Ascending aorta (tissue), 2 donors: ENCODE measurements at regions not wholly inside any gene's neighbourhood (a gene's known extent, or its start where the extent isn't known, plus 50 kb on each side); places are given as distances from the start of the nearest gene placed in this dataset.
A peak's percentile ranks its signal among the peaks of the same experiment; 100 is the strongest.

Source experiments
- DNase-seq, 2 donors: peaks; one replicate each; pipeline ENCODE4 v3.0.0-alpha.2; 2019; ENCODE audit warnings: low spot score in 2 of 2
- H3K27ac ChIP-seq, 2 donors: fragments of 200-600 bp; sonication (generic); one replicate each; pipeline ENCODE4 v1.5.1; 2016 to 2017; ENCODE audit warnings: mild to moderate bottlenecking in 1 of 2
- H3K27me3 ChIP-seq: fragments of 200-600 bp; sonication (generic); one replicate; pipeline ENCODE4 v1.5.1; 2017
- H3K36me3 ChIP-seq, 2 donors: fragments of 200-600 bp; sonication (generic); one replicate each; pipeline ENCODE4 v1.5.1; 2016
- H3K4me1 ChIP-seq, 2 donors: fragments of 200-600 bp; sonication (generic); one replicate each; pipeline ENCODE4 v1.5.1; 2016 to 2017; ENCODE audit warnings: mild to moderate bottlenecking in 1 of 2
- H3K4me3 ChIP-seq, 2 donors: fragments of 200-600 bp; sonication (generic); one replicate each; pipeline ENCODE4 v1.5.1; 2016 to 2017; ENCODE audit warnings: mild to moderate bottlenecking in 1 of 2
- H3K9me3 ChIP-seq, 2 donors: fragments of 200-600 bp; sonication (generic); one replicate each; pipeline ENCODE4 v1.5.1; 2016
- CTCF ChIP-seq, 3 experiments: fragments of 200-600 bp in 2 of 3; fragments of 450-650 bp in 1 of 3; sonication (generic) in 2 of 3; IDR thresholded peaks; one replicate each; pipeline ENCODE4 v1.5.1; 2016 to 2019; ENCODE audit warnings: antibody characterized with exemption in 3 of 3, mild to moderate bottlenecking in 1 of 3, moderate library complexity in 1 of 3
- intact Hi-C: fragments of 100-400 bp; cut with DNase I; formaldehyde crosslinking; loops from one replicate; pipeline ENCODE4 v1.15.1; 2023

- no peak for TF ChIP-seq CTCF (IDR thresholded peaks at IDR 0.05)
- intact Hi-C loops, result no loop called here
- peak overlapping the region in 1 of 2 donors; percentile 43 for H3K27ac ChIP-seq
Observed at GRCh38 chr15:39454189-39454986, 126.5 kb upstream of the THBS1 start.

GRCh38 chr15:39455471-39455991, 125.3 kb upstream of the THBS1 start:
- H3K36me3 ChIP-seq, result no peaks in the 10 kb centered on the region
- intact Hi-C loops, result no loop called here
- H3K9me3 ChIP-seq, result no peaks in the 10 kb centered on the region
- no peaks in the 10 kb centered on the region for H3K27me3 ChIP-seq
- no peak for TF ChIP-seq CTCF (IDR thresholded peaks at IDR 0.05)
- no peak overlapping the region for H3K27ac ChIP-seq
- H3K4me3 ChIP-seq, result no peak overlapping the region
- H3K4me1 ChIP-seq, result no peaks in the 10 kb centered on the region
- DNase-seq, result no peak

More at GRCh38 chr15:39454189-39454986, 126.5 kb upstream of the THBS1 start:
- Histone ChIP-seq H3K4me1 (no peaks in the 10 kb centered on the region), H3K4me3 (no peak overlapping the region), H3K27me3 (no peaks in the 10 kb centered on the region), H3K9me3 (no peaks in the 10 kb centered on the region), H3K36me3 (no peaks in the 10 kb centered on the region)
- DNase-seq, result no peak

GRCh38 chr15:39456159-39456558, 124.7 kb upstream of the THBS1 start:
- intact Hi-C loops, result no loop called here
- H3K27ac ChIP-seq, result no peak overlapping the region
- H3K36me3 ChIP-seq, result no peaks in the 10 kb centered on the region
- no peak overlapping the region for H3K4me3 ChIP-seq
- TF ChIP-seq CTCF (IDR thresholded peaks at IDR 0.05), result no peak
- no peaks in the 10 kb centered on the region for H3K4me1 ChIP-seq
- no peak for DNase-seq
- no peaks in the 10 kb centered on the region for H3K27me3 ChIP-seq
- no peaks in the 10 kb centered on the region for H3K9me3 ChIP-seq

- Histone ChIP-seq H3K9me3 (no peaks in the 10 kb centered on the region), H3K27me3 (no peaks in the 10 kb centered on the region), H3K4me1 (no peaks in the 10 kb centered on the region), H3K36me3 (no peaks in the 10 kb centered on the region), H3K27ac (no peak overlapping the region), H3K4me3 (no peak overlapping the region)
- no peak for TF ChIP-seq CTCF (IDR thresholded peaks at IDR 0.05)
- DNase-seq, result no peak
- intact Hi-C loops, result no loop called here
Observed at GRCh38 chr15:39456582-39457330, 124.1 kb upstream of the THBS1 start.

- TF ChIP-seq CTCF (IDR thresholded peaks at IDR 0.05), result no peak
- no peak for DNase-seq
- Histone ChIP-seq H3K27me3 (no peaks in the 10 kb centered on the region), H3K36me3 (no peaks in the 10 kb centered on the region), H3K4me3 (no peak overlapping the region), H3K4me1 (no peaks in the 10 kb centered on the region), H3K27ac (no peak overlapping the region), H3K9me3 (no peaks in the 10 kb centered on the region)
- intact Hi-C loops, result no loop called here
Observed at GRCh38 chr15:39458131-39458530, 122.7 kb upstream of the THBS1 start.
